Activated CD4-positive, alpha-beta T cell treated with anti-CD3 and anti-CD28 coated beads, Interleukin-2, amount 50 U/mL, for 1 hour (primary cell): ENCODE measurements at regions not wholly inside any gene's neighbourhood (a gene's known extent, or its start where the extent isn't known, plus 50 kb on each side); places are given as distances from the start of the nearest gene placed in this dataset.
"Not testable (repeated sequence)": the region's sequence is repeated elsewhere in the genome, so short reads cannot be mapped to it uniquely, and the experiment has no call there.

Source experiments
- DNase-seq: peaks from one replicate; pipeline ENCODE4 v3.0.0-alpha.2; 2020

DNA sequence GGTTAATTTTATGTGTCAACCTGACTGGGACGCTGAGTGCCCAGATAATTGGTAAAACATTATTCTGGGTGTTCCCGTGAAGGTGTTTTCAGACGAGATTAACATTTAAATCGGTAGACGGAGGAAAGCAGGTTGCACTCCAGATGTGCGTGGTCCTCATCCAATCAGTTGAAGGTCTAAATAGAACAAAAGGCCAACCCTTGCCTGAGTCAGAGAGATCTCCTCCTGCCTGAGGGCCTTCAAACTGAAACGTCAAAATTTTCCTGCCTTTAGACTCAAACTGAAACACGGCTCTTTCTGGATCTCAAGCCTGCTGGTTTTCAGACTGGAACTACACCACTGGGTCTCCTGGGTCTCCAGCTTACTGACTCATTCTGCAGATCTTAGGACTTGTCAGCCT, 70.9 kb downstream of the NPIPA5 start:
- DNase-seq: not testable (repeated sequence)

DNA sequence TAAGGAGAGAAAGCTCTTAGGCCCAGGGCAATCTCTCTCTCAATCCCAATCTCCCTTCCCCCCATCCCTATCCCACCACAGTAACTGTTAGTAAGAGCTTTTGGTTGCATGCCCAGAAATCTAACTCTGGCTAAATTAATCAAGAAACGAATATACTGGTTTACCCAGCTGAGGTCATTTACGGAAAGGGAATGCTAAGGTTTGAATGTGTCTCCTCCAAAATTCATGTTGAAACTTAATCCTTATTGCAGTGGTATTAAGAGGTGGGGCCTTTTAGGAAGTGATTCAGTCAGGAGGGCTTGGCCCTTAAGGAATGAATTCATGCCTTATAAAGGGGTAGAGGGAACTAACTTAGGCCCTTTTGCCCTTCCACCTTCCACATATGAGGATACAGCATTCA, 72.2 kb downstream of the NPIPA5 start:
- not testable (repeated sequence) for DNase-seq

DNA sequence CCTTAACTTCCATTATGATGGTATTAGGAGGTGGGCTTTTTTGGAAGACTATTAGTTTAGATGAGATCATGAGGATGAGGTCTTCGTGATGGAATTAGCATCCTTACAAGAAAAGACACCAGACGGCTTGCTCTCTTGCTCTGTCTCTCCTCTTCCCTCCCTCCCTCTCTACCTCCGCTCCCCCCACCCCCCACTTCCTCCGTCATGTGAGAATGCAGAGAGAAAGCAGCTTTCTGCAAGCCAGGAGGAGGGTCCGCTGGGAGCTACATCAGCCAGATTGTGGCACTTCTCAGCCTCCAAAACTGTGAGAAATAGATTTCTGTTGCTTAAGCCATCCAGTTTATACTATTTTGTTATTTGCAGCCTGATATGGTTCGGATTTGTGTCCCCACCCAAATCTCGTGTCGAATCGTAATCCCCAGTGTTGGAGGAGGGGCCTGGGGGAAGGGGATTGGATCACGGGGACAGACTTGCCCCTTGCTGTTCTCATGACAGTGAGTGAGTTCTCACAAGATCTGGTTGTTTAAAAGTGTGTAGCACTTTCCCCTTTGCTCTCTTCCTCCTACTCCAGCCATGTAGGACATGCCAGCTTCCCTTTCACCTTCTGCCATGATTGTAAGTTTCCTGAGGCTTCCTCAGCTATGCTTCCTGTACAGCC, 74.3 kb downstream of the NPIPA5 start:
- DNase-seq: not testable (repeated sequence)

DNA sequence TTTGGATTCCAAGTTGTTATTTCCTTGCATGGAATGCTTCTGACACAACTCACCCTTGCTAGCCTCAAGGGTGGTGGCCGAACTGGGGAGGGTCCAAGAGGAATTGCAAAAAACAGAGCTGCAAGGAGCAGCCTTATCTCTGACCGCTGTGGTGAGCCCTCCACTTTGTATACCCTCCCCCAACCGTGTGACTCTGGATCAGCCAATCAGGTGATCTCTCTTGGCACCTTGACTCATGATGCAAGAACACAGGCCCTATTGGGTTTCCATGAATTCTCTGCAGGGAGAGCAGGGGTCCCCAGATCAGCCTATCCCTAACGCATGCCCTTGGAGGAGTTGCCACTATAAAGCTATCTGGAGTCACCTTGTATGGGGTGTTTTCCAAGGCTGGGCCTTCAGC, 81.0 kb downstream of the NPIPA5 start:
- not testable (repeated sequence) for DNase-seq

DNA sequence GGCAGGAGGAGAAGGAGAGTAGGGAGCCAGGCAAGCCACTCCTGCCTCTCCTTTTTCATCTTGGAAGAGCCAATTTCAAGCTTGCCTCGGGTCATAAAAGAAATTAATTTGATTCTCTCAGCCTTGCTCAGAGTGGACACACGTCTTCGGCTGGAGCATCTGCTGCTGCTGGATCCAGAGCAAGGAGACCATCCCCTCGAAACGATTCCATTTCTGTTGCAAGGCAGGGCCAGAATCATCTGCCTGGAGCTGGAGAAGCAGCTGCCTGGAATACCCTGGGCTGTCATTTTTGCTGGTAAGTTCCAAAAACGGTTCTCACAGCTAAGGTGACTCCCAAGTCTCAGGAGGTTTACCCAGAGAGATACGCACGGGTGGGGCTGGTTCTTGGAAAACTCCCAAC, 103.3 kb downstream of the NPIPA5 start:
- not testable (repeated sequence) for DNase-seq

DNA sequence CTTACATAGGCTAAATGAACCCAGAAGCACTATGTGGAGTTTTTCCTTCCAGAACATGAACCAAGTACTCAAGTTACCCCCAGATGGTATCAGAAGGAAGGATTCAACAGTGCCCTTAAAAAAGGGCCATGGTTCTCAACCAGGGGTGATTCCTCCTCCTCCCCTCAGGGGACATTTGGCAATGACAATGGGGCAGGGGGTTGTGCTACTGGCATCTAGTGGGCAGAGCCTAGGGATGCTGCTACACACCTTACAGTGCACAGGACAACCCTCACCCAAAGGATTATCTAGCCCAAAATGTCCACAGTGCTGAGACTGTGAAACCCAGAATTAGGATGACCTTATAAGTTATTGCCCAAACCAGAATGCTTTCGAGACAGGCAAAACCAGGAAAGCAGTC, 104.1 kb downstream of the NPIPA5 start:
- not testable (repeated sequence) for DNase-seq

DNA sequence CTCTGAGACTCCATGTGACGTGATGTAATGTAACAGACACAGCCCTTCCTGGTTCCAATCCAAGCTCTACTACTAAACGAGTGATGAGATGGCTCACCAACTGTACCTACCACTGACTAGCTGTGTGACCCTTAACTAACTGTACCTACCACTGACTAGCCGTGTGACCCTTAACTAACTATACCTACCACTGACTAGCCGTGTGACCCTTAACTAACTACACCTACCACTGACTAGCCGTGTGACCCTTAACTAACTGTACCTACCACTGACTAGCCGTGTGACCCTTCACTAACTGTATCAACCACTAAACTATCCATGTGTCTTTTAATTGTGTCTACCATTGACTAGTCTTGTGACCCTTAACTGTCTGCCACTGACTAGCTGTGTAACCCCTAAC, 111.2 kb downstream of the NPIPA5 start:
- DNase-seq: not testable (repeated sequence)

DNA sequence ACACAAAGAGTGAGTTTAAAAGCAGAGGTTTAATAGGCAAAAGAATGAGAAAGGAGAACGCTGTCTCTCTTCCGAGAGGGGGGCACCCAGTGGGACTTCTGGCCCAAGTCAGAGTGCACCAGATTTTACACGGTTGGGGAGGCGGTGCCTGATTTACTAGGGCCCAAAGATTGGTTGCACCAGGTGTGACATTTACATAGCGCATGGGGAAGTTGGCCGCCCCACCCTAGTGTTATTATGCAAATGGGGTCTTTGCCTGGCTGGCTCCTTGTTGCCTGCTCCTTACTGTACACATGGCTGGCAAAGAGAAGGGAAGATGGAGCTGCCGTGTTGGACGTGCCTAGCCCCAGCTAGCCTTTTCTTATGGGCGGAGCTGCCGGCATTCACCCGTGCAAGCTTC, 115.9 kb downstream of the NPIPA5 start:
- DNase-seq: not testable (repeated sequence)

DNA sequence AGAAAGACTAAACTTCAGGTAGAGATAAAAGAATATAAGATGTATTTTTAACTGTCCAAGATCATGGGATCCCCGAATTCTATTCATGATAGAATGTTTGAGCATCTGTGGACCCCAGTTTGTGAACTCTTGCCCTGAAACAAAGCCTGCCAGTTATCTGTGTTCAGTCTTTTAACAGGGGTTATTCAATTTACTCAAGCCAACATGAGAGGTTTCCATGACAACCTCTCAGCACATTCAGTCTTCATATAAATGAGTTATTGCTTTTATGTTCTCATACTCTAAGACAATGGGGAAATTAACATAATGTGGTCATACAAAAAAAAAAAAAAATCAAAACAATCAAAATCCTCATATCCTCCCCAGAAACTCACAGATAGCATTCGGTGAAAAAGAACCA, 130.1 kb downstream of the NPIPA5 start:
- not testable (repeated sequence) for DNase-seq

DNA sequence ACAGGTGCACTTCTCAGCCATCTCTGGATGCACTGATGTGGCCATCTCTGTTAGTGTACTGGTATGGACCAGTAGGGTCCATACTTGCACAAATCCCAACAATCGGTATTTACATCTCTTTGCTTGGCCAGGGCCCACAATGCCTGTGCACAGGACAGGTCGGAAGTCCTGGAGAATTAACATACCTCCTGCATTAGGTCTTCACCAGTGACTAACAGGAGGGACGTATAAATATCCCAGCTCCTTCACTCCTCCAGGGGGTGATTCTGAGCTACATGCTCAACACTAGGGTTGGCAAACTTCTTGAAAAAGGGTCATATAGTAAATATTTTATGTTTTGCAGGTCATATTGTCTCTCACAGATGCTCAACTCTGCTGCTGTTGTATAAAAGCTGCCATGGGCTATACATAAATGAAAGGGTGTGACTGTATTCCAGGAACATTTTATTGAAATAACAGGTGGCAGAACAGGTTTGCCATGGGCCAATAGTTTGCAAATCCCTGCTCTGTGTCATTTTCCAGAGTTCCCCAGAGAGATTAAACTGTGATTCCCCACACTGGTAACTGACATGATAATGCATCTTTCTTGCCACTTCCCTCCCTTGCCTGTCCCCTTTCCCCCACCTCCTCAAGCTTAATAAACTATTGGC, 141.3 kb downstream of the NPIPA5 start:
- DNase-seq: not testable (repeated sequence)

DNA sequence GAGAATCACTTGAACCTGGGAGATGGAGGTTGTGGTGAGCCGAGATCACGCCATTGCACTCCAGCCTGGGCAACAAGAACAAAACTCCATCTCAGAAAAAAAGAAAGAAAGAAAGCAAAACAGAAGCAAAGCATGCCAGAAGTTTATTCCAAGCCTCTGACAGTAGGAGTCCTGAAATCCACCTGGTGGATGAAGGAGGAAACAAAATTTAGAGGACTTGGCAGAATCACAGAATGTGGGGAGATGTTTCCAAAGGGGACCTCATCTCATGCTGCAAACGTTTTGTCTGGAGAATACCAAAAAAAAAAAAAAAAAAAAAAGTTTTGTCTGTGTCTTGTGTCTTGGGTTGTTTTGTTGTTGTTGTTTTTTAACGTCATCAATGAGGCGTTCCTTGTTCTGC, 141.1 kb upstream of the RRN3 start:
- not testable (repeated sequence) for DNase-seq

DNA sequence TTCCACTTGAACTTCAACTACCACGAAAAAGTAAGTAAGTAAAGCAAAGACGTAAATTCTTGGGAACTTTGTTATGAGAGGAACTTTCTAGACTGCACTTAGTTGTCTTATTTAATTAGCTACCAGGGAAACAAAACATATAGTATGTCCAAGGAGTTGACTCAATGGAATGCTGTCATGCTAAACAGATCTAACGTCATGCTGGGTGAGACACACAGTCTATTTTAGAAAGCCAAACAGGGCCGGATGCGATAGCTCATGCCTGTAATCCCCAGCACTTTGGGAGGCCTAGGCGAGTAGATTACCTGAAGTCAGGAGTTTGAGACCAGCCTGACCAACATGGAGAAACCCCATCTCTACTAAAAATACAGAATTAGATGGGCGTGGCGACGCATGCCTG, 140.6 kb upstream of the RRN3 start:
- DNase-seq: not testable (repeated sequence)

DNA sequence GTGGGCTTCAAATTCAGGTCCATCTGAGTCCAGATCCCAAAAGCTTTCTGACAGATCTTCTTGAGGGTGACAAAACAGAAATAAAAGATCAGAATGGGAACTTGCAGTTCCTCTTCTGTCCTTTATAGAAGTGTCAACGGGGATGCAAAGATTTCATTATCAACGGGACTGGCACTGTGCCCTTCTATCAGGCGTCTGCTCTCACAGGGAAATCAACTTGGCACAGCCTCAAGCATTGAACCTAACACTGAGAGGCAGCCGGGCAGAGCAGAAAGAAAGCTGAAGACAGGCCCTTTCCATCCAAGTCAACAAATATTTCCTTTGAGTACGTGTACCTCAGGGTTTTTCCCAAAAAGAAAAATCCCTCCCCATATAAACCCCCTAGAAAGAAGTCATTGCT, 136.4 kb upstream of the RRN3 start:
- not testable (repeated sequence) for DNase-seq

DNA sequence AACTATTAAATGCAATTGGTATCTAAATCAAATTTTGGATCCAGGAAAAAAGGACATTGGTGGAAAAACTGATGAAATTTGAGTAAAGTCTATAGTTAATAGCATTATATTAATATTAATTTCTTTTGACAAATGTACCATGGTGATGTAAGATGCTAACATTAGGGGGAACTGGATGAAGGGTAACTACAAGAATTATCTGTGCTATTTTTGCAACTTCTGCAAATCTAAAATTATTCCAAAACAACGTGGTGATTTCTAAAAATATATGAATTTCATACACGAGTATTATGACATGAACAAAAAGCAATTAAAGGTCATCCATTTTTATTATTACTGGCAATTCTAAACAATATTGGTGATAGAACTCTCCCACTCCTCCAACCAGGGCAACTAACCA, 135.6 kb upstream of the RRN3 start:
- not testable (repeated sequence) for DNase-seq

DNA sequence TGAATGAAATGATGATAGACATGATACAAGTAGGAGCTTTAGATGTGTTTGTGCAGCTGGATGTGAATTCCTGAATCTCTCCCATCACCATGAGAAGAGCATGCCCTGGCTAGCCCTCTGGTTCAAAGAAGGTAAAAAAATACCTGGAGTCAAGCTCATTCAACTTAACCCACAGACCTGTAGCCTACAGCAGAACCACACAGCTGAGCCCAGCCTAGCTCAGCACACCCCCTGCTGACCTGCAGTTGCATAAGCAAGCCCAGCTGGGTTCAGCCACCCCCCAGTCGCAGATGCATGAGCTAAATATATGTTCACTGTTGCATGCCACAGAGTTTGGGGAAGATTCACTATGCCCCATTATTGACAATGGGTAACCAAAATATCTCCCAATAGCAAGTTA, 130.6 kb upstream of the RRN3 start:
- DNase-seq: not testable (repeated sequence)

DNA sequence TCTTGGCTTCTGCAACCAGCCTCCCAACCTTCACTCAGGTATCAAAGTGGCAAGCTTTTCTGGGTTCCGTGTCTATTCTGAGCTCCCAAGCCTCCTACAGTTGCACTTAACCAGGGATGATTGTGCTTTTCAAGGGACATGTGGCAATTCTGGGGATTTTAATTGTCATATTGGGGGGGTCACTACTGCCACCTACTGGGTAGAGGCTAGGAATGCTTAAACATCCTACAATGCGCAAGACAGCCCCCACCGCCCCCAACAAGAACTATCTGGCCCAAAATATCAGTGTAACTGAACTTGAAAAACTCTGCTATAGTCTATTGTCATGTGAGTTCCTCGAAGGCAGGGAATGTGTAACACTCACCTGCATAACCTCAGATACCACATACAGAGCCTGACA, 129.3 kb upstream of the RRN3 start:
- DNase-seq: not testable (repeated sequence)

DNA sequence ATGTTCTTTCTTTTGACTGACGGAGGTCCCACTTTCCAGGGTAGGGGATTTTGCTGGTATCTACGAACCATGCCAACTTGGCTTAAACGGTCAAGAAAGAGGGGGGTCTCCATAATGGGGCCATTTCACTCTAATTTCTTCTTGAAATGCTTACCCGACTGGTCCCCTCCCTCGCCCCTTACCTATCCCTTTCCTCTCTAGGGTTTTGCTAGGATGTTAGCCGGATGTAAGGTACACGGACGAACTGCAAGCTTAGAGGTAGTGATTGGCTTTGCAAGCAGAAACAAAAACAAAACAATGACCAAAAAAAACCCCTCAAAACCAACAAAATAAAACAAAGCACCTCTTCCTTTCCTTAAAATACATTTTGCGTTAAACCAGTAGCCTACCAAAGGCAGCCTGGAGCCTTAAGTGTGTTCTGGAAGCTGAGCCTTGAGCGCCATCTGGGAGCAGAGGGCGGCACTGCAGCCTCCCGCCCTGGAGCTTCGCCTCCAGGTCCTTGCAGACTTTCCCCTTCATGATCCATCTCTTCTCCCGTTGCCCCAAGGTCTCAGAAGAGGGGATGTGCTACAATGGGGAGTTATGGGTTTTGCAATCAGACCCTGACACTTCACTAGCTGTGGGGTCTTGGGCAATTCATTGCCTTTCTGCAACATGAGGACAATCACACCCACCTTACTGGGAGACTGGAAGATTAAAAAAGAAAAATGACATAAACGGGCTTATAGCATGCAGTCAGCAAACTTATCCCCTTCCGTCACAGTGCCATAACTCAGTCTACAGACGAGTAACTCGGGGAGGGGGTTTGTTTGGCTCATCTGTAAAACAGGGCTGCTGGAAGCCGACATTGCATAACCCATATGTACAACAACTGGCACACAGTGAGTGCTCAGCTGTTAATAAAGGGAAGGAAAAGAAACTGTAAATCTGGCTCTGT, 125.9 kb upstream of the RRN3 start:
- DNase-seq: peak; percentile 0

DNA sequence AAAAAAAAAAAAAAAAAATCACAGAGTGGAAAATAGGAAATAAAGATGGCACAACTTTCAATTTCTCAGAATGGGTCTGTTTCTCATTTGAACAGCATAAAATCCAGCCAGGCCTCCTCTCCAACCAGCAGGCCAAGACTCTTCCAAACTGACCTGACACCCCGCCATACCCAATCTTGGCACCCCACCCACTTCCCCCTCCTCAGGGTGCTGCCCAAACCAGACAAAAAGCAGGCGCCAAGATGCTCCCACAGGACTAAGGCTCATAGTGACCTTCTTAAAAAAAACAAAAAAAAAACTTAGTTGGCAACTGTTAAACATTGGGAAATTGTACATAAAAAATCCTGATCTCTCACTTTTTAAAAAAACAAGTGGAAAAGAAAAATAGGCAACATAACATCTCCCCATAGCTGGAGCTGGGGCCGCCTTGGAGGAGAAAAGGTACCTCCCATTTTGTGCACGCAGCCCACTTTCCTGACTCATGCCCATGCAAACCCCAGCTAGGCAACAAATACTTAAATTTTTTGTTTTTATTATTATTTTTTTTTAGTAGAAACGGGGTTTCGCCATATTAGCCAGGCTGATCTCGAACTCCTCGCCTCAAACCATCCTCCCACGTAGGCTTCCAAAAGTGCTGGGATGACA, 124.9 kb upstream of the RRN3 start:
- not testable (repeated sequence) for DNase-seq

DNA sequence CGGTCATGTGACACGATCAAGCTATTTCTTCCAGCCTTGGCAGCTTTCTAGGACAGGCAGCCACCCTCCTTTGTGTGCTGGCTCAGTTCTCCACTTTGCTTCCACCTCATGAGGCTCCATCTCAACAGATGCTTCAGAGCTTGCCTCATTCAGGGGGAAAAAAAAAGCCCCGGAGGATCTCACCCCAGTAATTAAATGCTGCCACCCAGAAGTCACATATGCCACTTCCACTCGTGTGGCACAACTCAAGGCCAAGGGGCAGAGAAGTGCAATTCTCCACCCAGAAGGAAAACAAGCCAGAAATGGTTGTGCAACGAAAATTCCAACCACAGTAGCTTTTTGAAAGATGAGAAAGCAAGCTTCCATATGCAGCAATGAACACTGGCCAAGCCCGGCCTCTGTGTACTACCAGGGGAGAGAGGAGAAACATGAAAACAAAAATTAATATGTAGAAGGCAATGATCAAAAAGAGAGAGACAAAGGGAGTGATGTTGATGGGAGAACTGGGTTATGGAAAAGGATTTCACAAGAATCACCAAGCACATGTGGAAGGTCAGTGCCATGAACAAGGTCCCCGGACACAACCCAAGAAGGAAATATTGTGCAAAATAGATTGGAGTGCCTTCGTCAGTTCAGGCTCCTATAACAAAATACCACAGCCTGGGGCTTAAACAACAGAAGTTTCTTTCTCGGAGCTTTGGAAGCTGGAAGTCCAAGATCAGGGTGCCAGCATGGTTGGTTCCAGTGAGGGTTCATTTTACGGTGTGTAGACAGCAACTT, 113.3 kb upstream of the RRN3 start:
- not testable (repeated sequence) for DNase-seq

DNA sequence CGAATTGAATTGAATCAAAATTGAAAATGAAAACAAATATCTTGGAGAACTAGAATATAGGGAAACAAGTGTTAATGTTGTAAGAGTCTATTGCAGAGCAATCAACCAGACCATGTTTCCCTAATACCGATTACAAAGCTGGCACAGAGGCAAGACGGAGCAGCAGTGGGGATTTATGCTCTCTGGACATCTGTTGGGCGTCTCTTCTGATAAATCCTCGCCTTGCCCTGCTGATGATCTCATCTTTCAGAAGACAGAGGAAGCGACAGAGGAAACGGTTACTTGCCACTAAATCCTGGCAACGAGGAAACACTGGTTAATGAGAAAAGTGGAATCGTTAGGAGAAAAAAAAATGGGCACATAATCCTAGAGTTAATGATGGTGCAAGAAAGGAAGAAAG, 112.4 kb upstream of the RRN3 start:
- not testable (repeated sequence) for DNase-seq

DNA sequence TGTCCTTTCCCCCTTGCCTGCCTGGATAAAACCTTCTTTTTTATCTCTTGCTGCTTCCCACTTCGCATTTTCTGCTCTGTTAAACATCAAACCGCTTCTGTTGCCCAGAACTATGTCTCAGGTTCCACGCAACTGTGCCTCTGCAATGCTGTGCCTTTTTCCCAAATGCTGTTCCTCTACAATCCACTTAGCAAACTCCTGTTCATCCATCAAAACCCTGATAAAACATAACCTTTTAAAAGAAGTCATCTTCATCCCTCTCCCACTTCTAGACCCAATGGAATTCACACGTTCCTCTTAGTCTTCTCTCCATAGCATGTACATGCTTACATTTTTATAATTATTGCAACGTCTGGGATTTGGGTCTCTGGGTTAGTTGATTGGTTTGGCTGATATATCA, 111.9 kb upstream of the RRN3 start:
- DNase-seq: not testable (repeated sequence)

DNA sequence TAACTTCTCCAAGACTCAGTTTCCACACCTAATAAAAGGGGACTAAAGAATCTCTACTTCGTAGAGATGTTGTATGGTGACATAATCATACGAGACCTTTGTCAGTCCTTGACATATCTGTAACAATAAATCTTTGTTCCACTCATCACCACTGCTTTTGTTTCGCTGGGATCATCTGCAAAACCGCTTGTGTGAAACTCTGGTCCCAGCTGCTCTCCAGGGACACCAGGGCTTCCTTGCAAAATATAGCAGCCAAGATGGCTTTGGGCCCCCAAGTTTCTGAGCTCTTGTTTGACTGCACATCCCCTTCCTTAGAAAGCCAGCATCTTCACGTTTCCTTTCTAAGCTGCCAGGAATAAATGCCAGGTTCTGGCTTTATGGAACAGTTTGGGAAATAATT, 110.5 kb upstream of the RRN3 start:
- DNase-seq: not testable (repeated sequence)
